Upper lobe of left lung (tissue), 6 donors: ENCODE measurements at regions not wholly inside any gene's neighbourhood (a gene's known extent, or its start where the extent isn't known, plus 50 kb on each side); places are given as distances from the start of the nearest gene placed in this dataset.
A peak's percentile ranks its signal among the peaks of the same experiment; 100 is the strongest.

Source experiments
- ATAC-seq, 2 donors: fragments of 200-7000 bp; cut with Tn5 transposase; one replicate each; pipeline ENCODE4 v1.9.1; 2022; ENCODE audit warnings: mild to moderate bottlenecking in 2 of 2, moderate library complexity in 2 of 2; ENCODE audit not compliant: low FRiP score in 2 of 2
- DNase-seq, 2 donors: peaks; one replicate each; pipeline ENCODE4 v3.0.0-alpha.2; 2019 to 2020
- H3K27ac ChIP-seq, 4 donors: fragments of 200-600 bp; sonication (generic); one replicate each; pipeline ENCODE4 v1.5.1; 2016 to 2019
- H3K27me3 ChIP-seq, 4 donors: fragments of 200-600 bp; sonication (generic); one replicate each; pipeline ENCODE4 v1.5.1; 2017 to 2019
- H3K36me3 ChIP-seq, 4 donors: fragments of 200-600 bp; sonication (generic); one replicate each; pipeline ENCODE4 v1.5.1; 2016 to 2019
- H3K4me1 ChIP-seq, 4 donors: fragments of 200-600 bp; sonication (generic); one replicate each; pipeline ENCODE4 v1.5.1; 2018 to 2019
- H3K4me3 ChIP-seq, 4 donors: fragments of 200-600 bp; sonication (generic); one replicate each; pipeline ENCODE4 v1.5.1; 2017 to 2019; ENCODE audit warnings: mild to moderate bottlenecking in 2 of 4, moderate library complexity in 1 of 4
- H3K9me3 ChIP-seq, 4 donors: fragments of 200-600 bp; sonication (generic); one replicate each; pipeline ENCODE4 v1.5.1; 2018 to 2019
- CTCF ChIP-seq, 6 experiments: fragments of 450-650 bp in 4 of 6; fragments of 200-600 bp in 2 of 6; sonication (generic) in 2 of 6; IDR thresholded peaks; one replicate each; pipeline ENCODE4 v1.5.1; 2016 to 2019; ENCODE audit warnings: antibody characterized with exemption in 6 of 6
- EP300 ChIP-seq, 4 donors: sonication (generic); formaldehyde crosslinking; IDR thresholded peaks; one replicate each; pipeline ENCODE4 v1.5.1; 2017; ENCODE audit warnings: antibody characterized with exemption in 4 of 4, control low read depth in 2 of 4
- POLR2A ChIP-seq, 4 donors: fragments of 450-650 bp; IDR thresholded peaks; one replicate each; pipeline ENCODE4 v1.5.1; 2016 to 2017; ENCODE audit warnings: antibody characterized with exemption in 4 of 4, mild to moderate bottlenecking in 2 of 4
- POLR2AphosphoS5 ChIP-seq, 2 donors: sonication (generic); formaldehyde crosslinking; IDR thresholded peaks; one replicate each; pipeline ENCODE4 v1.5.1; 2017; ENCODE audit warnings: antibody characterized with exemption in 2 of 2
- WGBS, 2 donors: methylation state at CpG; one replicate each; pipeline ENCODE4 v1.1.5; 2017 to 2018; 5-methylcytosine and 5-hydroxymethylcytosine counted together
- donor health status: DM: no; HTN: no; CAD: no; lungs with moderate emphysema.
- donor health status: DM: no; HTN: yes; CAD: no; lungs with severe emphysema.

DNA sequence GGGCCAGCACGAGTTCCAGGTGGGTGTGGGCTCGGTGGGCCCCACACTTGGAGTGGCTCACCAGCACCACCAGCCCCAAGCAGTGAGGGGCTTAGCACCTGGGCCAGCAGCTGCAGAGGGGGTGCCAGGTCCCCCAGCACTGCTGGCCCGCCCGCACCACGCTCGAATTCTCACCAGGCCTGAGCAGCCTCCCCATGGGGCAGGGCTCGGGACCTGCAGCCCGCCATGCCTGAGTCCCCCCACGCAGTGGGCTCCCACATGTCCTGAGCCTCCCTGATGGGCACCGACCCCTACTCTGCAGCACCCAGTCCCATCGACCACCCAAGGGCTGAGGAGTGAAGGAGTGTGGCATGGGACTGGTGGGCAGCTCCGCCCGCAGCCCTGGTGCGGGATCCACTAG, 593.4 kb downstream of the GABRG1 start:
- TF ChIP-seq POLR2AphosphoS5 (IDR thresholded peaks at IDR 0.05) (no peak), CTCF (IDR thresholded peaks at IDR 0.05) (no peak), POLR2A (IDR thresholded peaks at IDR 0.05) (no peak), EP300 (IDR thresholded peaks at IDR 0.05) (no peak)
- ATAC-seq (peak in 1 of 2 donors; percentile 55), DNase-seq (peak in 1 of 2 donors; percentile 65)
- Histone ChIP-seq H3K27ac (no peak overlapping the region), H3K27me3 (no peaks in the 10 kb centered on the region), H3K9me3 (peaks cover 0 to 7% (median 2%) of the 10 kb centered on the region in 4 donors), H3K36me3 (no peaks in the 10 kb centered on the region), H3K4me3 (no peak overlapping the region), H3K4me1 (no peaks in the 10 kb centered on the region)
- WGBS, 2 donors: 88 to 94% methylated on average over 2 to 14 of the region's 14 CpGs

DNA sequence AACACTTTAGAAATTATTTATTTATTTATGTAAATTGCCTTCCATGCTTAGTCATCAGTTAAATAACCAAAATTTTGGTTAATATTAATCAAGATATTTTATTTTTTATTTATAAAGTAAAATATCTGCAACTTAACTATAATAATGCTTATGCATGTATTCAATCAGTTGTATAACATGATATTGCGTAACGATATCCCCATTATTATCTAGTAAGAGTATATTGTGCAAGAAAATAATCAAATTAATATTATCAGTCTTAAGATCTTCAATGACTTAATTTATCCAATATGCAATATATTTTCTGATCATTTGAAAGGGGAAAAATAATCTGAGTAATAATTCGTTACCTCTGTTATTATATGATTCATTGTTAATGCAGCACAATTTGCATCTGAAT, 596.7 kb downstream of the GABRG1 start:
- 91 to 93% methylated on average over 3 of the region's 3 CpGs for WGBS, 2 donors
- Histone ChIP-seq H3K4me1 (no peaks in the 10 kb centered on the region), H3K36me3 (no peaks in the 10 kb centered on the region), H3K4me3 (no peak overlapping the region), H3K9me3 (peaks cover 0 to 7% (median 2%) of the 10 kb centered on the region in 4 donors), H3K27me3 (no peaks in the 10 kb centered on the region), H3K27ac (no peak overlapping the region)
- DNase-seq (no peak), ATAC-seq (no peak)
- TF ChIP-seq POLR2A (IDR thresholded peaks at IDR 0.05) (no peak), CTCF (IDR thresholded peaks at IDR 0.05) (no peak), EP300 (IDR thresholded peaks at IDR 0.05) (no peak), POLR2AphosphoS5 (IDR thresholded peaks at IDR 0.05) (no peak)

DNA sequence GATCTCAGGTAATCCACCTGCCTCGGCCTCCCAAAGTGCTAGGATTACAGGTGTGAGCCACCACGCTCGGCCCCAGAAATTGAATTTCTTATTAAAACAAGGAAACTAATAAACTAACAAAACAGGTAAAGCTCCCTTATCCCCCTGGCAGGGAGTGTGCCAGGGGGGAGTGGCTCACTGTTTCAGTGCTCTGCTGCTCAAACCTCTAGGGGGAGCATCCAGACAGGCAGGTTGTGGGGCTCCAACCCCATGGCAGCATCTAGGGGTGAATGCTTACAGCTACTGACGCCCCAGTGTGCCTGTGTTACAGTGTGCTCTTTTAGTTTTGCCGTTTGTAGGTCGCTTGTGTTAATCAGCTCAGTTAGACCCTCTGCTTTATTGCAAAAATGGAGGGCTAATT, 605.0 kb downstream of the GABRG1 start:
- DNase-seq: no peak
- Histone ChIP-seq H3K4me1 (no peaks in the 10 kb centered on the region), H3K4me3 (no peak overlapping the region), H3K9me3 (no peaks in the 10 kb centered on the region), H3K27ac (no peak overlapping the region), H3K27me3 (no peaks in the 10 kb centered on the region), H3K36me3 (no peaks in the 10 kb centered on the region)
- TF ChIP-seq EP300 (IDR thresholded peaks at IDR 0.05) (no peak), CTCF (IDR thresholded peaks at IDR 0.05) (no peak), POLR2A (IDR thresholded peaks at IDR 0.05) (no peak), POLR2AphosphoS5 (IDR thresholded peaks at IDR 0.05) (no peak)
- WGBS, 2 donors: 94 to 97% methylated on average over 6 of the region's 6 CpGs
- no peak for ATAC-seq

- Histone ChIP-seq H3K4me3 (no peak overlapping the region), H3K36me3 (no peaks in the 10 kb centered on the region)
- 71 to 79% methylated on average over 2 of the region's 2 CpGs for WGBS, 2 donors
These were observed 621.4 kb downstream of the GABRG1 start for GRCh38 chr4:45502471-45502870.

More at GRCh38 chr4:45502471-45502870, 621.4 kb downstream of the GABRG1 start:
- Histone ChIP-seq H3K27ac (no peak overlapping the region), H3K27me3 (no peaks in the 10 kb centered on the region), H3K9me3 (no peaks in the 10 kb centered on the region), H3K4me1 (no peaks in the 10 kb centered on the region)
- TF ChIP-seq POLR2A (IDR thresholded peaks at IDR 0.05) (no peak), EP300 (IDR thresholded peaks at IDR 0.05) (no peak), CTCF (IDR thresholded peaks at IDR 0.05) (no peak), POLR2AphosphoS5 (IDR thresholded peaks at IDR 0.05) (no peak)
- ATAC-seq (no peak), DNase-seq (no peak)
